ENCODE measurements at regions not wholly inside any gene's neighbourhood (a gene's known extent, or its start where the extent isn't known, plus 50 kb on each side); places are given as distances from the start of the nearest gene placed in this dataset.

DNA sequence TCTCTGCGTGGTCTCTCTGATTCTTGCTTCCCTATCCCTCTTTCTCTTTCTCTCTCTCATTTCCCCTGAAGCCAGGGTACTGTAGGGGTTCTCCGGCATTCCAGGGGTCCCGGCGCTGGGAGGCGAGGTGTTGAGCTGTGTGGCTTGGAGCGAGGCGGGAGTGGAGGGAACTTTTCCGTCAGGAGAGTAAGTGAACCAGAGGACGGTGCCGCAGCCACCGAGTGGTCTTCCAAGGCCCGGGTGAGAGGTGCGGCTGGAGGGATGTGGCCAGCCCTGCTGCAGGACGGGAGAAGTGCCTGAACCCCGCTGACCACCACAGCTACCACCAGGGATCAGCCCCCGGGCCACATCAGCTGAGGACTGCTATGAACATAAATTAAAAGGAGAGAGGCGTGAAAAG lies 68.2 kb upstream of the FAM181A start:
- peaks cover 4% of the 10 kb centered on the region for H3K4me1 Mint-ChIP-seq
- no peak overlapping the region for H3K27ac Mint-ChIP-seq
- H3K9me3 Mint-ChIP-seq = no peaks in the 10 kb centered on the region
- H3K36me3 Mint-ChIP-seq = no peaks in the 10 kb centered on the region
- no peak overlapping the region for H3K4me3 Mint-ChIP-seq
- TF ChIP-seq, protein P1, sequence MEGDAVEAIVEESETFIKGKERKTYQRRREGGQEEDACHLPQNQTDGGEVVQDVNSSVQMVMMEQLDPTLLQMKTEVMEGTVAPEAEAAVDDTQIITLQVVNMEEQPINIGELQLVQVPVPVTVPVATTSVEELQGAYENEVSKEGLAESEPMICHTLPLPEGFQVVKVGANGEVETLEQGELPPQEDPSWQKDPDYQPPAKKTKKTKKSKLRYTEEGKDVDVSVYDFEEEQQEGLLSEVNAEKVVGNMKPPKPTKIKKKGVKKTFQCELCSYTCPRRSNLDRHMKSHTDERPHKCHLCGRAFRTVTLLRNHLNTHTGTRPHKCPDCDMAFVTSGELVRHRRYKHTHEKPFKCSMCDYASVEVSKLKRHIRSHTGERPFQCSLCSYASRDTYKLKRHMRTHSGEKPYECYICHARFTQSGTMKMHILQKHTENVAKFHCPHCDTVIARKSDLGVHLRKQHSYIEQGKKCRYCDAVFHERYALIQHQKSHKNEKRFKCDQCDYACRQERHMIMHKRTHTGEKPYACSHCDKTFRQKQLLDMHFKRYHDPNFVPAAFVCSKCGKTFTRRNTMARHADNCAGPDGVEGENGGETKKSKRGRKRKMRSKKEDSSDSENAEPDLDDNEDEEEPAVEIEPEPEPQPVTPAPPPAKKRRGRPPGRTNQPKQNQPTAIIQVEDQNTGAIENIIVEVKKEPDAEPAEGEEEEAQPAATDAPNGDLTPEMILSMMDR (IDR thresholded peaks at IDR 0.05; ENCODE audit: unreplicated experiment) = no peak
- H3K27me3 Mint-ChIP-seq (ENCODE audit: low read depth) = peaks cover 41% of the 10 kb centered on the region
- no peak for DNase-seq (ENCODE audit: low spot score in 2 of 2, unreplicated experiment in 2 of 2)

DNA sequence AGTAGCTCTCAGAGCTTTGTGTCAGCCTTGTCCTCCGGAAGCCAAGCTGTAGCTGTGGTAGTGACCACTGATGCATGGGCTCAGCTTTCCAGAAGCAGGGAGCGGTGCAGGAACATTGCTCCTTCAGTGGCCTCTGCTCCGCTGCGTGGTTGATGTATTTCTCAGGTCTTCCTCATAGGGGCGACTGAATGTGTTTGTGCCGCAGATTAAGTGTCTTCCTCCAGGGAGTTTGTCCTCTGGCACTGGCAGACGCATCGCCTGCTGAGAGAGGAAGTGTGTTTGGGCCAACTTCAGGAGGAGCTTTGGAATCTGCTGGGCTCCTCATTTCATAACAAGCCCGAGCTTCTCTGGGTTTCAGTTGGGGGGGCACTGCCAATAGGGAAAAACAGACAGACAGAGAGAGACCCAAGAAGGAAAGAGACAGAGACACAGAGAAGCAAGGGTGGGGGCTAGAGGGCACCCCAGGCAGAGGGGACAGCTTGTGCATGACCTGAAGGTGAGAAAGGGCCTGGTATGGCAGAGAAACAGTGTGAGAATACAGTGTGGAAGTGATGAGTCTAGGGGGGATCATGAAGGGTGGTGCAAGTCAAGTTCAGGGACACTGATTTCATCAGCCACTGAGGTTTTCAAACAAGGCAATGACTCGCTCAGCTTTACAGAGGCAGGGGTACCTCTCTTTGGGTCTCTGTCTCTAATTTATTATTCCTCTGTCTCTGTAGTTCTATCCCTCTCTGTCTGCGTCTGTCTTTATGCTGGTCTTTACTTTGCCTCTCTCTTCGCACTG lies 69.4 kb upstream of the PRIMA1 start:
- TF ChIP-seq, protein P1 (IDR thresholded peaks at IDR 0.05; ENCODE audit: unreplicated experiment) = no peak
- H3K9me3 Mint-ChIP-seq = no peaks in the 10 kb centered on the region
- peaks cover 48% of the 10 kb centered on the region for H3K27me3 Mint-ChIP-seq (ENCODE audit: low read depth)
- peaks cover 4% of the 10 kb centered on the region for H3K4me1 Mint-ChIP-seq
- H3K36me3 Mint-ChIP-seq = no peaks in the 10 kb centered on the region
- no peak overlapping the region for H3K27ac Mint-ChIP-seq
- no peak for DNase-seq (ENCODE audit: low spot score in 2 of 2, unreplicated experiment in 2 of 2)
- no peak overlapping the region for H3K4me3 Mint-ChIP-seq

DNA sequence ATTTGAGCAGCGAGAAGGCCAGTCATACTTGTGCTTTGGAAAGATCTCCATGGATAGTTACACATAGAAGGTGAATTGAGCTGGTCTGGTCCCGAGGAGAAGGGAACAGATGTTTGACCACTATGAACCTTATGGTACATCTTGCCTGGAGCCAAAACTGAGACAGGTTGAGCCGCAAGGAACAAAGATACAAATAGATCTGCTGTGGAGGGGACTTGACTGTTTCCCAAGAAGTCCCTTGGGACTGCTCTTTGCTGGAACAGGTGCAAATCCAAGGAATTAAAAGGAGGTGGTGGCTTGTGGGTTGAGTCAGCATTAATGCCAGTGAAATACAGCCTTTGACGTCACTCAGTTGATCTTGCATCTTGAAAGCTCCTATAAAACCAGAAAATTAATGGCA lies 68.8 kb upstream of the PRIMA1 start:
- TF ChIP-seq, protein P1 (IDR thresholded peaks at IDR 0.05; ENCODE audit: unreplicated experiment) = no peak
- H3K27me3 Mint-ChIP-seq (ENCODE audit: low read depth) = peaks cover 53% of the 10 kb centered on the region
- H3K4me3 Mint-ChIP-seq = no peak overlapping the region
- no peak overlapping the region for H3K27ac Mint-ChIP-seq
- peaks cover 4% of the 10 kb centered on the region for H3K4me1 Mint-ChIP-seq
- DNase-seq (ENCODE audit: low spot score in 2 of 2, unreplicated experiment in 2 of 2) = no peak
- H3K9me3 Mint-ChIP-seq = no peaks in the 10 kb centered on the region
- H3K36me3 Mint-ChIP-seq = no peaks in the 10 kb centered on the region

DNA sequence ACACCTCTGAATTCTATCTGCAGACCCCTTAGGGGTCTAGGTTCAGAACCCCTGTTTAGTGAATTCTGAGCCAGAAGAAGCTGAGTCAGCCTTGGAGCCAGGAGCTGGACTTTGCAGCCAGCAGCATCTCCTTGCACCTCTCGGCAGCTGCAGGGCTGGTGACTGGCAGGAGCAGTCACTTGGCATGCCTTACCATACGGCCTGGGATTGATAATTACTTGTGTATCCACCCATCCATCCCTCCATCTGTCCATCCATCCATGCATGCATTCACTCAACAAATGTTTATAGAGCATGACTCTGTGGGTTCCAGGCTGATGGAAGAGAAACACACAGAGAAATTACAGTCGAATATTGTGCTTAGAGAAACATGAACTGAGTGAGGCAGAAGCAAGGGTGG lies 67.5 kb upstream of the PRIMA1 start:
- no peaks in the 10 kb centered on the region for H3K9me3 Mint-ChIP-seq
- H3K4me1 Mint-ChIP-seq = peaks cover 4% of the 10 kb centered on the region
- H3K36me3 Mint-ChIP-seq = no peaks in the 10 kb centered on the region
- no peak overlapping the region for H3K27ac Mint-ChIP-seq
- TF ChIP-seq, protein P1 (IDR thresholded peaks at IDR 0.05; ENCODE audit: unreplicated experiment) = no peak
- no peak for DNase-seq (ENCODE audit: low spot score in 2 of 2, unreplicated experiment in 2 of 2)
- no peak overlapping the region for H3K4me3 Mint-ChIP-seq
- peaks cover 57% of the 10 kb centered on the region for H3K27me3 Mint-ChIP-seq (ENCODE audit: low read depth)

DNA sequence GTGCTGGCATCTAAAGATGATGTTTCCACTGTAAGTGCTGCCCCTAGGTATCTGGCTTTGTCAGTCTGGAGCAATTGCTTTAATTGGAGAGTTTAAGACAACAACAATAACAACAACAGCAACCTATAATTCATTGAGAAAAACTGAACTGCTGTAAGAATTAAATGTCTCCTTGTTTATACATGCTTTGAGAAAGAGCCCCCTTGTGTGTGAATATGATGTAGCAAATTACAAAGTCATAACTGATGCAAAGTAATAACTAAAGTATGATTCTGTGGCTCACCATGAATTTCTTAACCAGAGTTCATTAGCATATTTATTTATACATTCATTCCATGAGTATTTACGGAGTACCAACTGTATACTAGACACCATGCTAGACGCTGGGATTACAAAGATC lies 59.2 kb upstream of the PRIMA1 start:
- H3K4me1 Mint-ChIP-seq = peaks cover 10% of the 10 kb centered on the region
- H3K27me3 Mint-ChIP-seq (ENCODE audit: low read depth) = peaks cover 26% of the 10 kb centered on the region
- TF ChIP-seq, protein P1 (IDR thresholded peaks at IDR 0.05; ENCODE audit: unreplicated experiment) = no peak
- DNase-seq (ENCODE audit: low spot score in 2 of 2, unreplicated experiment in 2 of 2) = no peak
- no peak overlapping the region for H3K4me3 Mint-ChIP-seq
- H3K36me3 Mint-ChIP-seq = no peaks in the 10 kb centered on the region
- no peak overlapping the region for H3K27ac Mint-ChIP-seq
- H3K9me3 Mint-ChIP-seq = no peaks in the 10 kb centered on the region
